GM21381 (cell line): ENCODE measurements at regions not wholly inside any gene's neighbourhood (a gene's known extent, or its start where the extent isn't known, plus 50 kb on each side); places are given as distances from the start of the nearest gene placed in this dataset.

Source experiments
- ATAC-seq: cut with Tn5 transposase; IDR thresholded peaks from one replicate; pipeline ENCODE4 v1.9.1; 2021; ENCODE audit warnings: mild to moderate bottlenecking, moderate library complexity; ENCODE audit not compliant: unreplicated experiment

DNA sequence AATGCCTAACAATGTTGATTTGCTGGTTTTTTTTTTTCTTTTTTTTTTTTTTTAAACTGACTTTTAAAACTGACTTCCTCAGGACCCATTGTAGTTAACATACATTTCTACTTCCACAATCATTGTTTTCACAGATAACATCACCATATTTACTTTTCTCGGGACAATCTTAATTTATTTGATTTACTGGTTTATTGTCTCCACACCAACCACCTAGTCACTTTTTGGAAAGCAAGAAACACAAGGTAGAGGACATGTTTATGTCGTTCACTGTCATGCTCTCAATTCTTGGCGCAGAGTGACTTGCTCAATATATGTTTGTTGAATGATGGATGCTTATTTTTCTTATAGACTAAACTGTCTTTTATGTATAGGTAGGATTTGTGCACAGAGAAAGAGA is 2280.7 kb downstream of the MAT2B start:
- ATAC-seq: no peak

DNA sequence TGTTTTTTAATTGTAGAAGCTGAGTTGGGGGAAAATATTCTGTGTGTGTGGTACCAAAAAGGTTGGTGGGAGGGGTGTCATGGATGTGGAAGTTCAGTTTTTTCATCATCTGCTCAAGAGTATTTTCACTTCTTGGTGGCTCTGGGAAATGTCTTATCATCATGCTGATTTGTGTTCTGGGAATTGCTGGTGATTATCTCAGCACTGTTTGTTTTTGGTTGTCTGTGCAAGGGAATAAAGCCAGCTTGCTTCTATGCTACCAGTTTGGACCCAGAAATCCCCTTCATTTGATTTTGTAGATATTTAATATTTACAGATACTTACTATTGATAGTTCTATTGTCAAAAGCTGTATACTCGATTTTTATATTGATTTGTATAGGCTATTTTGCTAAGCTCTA is 2289.7 kb downstream of the MAT2B start:
- ATAC-seq: no peak

DNA sequence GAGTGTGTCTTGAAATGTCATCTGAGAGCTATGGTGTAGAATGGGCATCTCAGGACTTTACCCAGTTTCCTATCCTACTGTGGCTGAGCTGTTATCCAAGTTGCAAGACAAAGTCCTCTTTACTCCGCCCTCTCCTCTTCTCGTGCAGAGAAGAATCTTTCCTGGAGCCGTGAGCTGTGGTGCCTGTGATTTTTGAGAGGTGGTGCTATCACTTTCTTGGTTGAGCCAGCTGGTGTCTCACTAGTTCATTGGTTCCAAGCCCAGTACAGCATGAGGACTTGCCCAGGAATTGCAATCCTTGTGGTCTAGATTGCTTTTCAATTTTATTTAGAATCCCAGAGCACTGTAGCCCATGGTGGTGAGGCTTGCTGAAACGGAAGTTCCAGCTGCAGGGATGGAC is 2300.3 kb downstream of the MAT2B start:
- no peak for ATAC-seq

DNA sequence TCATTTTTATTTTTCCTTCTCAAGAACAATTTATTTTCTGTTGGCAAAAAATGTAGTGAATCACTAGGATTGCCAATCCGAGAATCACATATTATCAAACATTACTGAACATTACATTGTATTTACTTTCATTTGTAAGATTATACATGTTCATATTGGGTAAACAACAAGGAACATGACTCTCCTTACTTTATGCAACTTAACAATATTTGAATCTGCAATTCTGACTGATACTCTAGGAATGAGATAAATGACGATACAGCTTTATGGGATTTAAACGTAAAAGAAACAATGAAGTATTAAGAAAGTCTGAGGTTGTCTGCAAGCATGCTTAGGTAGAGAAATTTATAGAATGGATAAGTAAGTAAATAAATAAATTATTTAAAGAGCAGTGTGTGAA is 2302.9 kb downstream of the MAT2B start:
- no peak for ATAC-seq

DNA sequence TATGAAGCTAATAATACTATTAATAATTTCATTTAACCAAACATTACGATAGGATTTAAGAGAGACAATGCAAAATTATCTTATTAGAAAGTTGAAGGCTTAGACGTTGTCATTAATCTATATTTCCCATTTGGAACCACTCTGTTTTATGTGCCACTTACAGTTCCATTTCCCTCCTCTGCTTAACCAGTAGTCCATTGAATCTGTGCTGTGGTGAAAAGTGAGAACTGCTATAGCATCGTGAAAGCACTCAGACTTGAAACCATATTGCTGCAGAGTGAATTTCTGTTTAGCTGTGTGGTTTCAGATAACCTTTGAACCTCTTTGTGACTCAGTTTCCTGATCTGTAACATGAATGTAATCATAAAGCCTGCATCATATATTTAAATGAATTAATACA is 2304.5 kb downstream of the MAT2B start:
- no peak for ATAC-seq

DNA sequence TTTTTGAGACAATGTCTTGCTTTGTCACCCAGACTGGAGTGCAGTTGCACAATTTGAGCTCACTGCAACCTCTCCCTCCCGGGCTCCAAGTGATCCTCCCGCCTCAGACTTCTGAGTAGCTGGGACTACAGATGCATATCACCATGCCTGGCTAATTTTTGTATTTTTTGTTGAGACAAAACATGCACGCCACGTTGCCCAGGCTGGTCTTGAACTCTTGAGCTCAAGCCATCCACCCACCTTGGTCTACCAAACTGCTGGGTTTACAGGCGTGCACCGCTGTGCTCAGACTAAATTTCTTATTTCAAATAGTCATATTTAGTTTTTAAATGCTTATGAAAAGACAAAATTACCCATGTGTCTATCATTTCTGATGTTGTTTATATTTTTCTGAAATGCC is 2324.1 kb downstream of the MAT2B start:
- no peak for ATAC-seq

DNA sequence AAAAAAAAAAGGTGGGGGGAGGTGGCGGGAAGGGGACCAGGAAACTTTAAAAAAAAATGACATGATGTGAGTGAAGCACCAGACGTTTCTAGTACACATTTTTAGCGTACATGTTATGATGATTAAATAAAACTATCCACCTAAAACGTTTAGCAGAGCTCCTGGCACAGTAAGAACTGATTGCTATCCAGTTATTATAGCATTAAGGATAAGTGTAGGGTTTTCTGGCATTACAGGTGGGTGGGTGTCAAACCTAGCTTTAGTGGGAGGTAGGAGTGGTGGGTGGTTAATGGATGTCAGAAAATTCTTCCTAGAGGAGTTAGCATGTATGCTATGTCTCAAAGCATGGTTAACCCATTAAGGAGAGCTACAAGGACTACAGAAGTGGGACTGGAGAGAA is 2329.5 kb downstream of the MAT2B start:
- ATAC-seq: no peak

DNA sequence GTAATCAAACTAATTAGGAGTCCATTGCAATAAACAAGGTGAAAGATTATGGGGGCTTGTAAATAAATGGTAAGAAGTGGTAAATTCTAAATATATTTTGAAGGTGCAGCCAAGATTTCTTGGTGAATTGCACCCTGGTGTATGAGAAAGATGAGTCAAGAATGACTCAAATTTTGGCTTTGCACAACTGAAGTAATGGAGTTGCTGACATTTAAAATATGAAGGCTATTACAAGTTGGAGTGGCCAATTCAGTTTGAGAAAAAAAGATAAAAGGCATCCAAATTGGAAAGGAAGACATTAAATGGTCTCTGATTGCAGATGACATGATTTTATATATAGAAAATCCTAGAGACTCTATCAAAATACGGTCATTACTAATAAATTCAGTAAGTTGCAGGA is 2330.6 kb downstream of the MAT2B start:
- ATAC-seq: no peak

DNA sequence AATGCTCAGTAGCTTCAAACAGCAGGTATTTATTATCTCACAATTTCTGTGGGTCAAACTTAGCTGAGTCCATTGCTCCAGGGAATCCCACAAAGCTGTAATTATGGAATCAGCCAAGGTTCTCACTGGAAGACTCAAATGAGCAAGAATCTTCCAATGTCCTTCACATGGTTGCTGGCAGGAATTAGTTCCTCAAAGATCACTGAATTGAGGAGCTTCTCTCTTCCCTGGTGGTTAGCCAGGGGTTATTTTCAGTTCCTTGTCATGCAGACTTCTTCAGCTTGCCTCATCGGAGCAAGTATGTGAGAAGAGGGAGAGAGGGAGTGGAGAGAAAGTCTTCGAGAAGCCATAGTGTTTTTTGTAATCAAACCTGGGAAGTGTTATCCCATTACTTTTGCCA is 2331.9 kb downstream of the MAT2B start:
- no peak for ATAC-seq

DNA sequence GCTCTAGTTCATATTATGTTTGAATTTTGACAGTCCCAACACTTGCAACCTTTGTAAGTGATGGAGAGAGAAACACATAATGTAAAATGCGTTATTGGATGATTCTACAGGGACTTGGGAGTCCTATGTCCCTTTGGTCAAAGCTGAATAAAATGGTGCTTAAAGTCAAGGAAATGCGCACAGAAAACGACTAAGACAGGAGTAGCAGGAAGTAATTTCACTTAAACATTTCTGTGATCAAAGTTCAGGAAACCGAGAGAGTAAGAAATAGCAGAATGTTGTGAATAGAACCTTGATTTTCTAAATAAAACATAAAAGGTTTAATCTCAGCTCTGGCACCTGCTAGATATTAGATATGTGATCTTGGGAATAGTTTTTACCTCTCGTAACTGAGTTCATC is 2339.2 kb downstream of the MAT2B start:
- no peak for ATAC-seq

DNA sequence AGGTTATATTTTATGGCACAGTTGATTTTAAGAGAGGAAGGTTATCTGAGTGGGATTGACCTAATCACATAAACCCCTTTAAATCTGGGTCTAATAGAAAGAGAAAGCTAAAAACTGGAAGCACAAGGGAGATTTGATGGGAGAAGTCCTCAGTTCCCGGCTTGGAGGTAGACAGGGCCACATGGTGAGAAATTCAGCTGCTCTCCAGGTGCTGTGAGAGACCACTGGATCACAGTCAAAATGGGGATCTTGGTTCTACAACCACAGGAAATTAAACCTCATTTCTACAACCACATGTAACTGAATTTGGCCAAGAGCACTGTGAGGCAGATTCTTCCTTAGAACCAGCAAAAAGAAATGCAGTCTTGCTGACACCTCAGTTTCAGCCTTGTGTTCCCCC is 2352.7 kb downstream of the MAT2B start:
- no peak for ATAC-seq

DNA sequence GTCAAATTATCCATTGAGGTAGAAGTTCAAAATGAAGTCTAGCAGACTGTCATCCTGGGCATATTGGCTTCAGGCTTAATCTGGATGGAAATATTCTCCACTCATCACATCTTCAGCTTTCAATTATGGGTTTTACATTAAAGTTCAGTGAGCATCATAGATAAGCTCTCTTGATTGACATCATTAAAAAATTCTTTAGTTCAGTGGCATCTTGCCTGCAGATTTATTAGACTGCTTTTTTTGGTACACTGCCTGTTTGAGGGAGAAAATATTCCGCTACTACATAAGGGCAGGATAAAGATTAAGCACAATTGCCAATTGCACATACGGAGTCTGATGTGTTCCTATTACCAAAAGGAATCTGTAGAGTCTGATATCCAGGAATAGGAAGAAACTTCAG is 2353.8 kb downstream of the MAT2B start:
- ATAC-seq: no peak

DNA sequence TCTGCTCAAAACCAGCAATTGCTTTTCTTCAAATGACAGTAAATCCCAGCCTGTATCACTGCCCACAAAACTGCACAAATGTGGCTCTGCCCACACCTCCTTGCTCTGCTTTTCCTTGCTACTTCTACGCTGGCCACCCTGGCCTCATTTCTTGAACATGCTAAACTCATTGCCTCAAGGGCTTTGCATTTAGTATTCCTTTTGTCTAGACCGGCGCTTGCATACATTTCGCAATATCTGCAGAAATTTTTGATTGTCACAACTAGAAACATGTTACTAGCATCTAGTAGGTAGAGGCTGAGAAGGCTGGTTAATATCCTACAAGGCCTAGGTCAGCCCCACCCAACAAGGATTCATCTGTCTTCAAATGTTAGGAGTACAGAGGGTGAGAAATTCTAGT is 2357.8 kb downstream of the MAT2B start:
- no peak for ATAC-seq

DNA sequence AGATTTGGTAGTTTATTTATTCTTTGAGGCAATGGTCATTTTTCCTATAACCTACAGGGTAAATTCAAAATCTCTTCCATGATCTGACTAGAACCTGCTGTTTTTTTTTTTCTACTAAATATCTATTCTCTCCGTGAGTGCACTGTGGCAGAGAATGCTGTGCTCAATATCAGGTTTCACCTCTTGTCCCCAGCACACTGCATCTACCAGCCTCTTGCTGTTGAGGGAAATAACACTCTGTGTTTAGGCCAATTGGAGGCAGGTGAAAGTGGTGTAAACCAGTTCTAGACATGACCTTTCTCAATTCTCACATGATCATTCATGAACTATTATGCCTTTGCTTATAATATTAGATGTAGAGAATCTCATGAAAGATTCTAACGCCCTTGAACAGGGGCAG is 2365.9 kb downstream of the MAT2B start:
- ATAC-seq: no peak

DNA sequence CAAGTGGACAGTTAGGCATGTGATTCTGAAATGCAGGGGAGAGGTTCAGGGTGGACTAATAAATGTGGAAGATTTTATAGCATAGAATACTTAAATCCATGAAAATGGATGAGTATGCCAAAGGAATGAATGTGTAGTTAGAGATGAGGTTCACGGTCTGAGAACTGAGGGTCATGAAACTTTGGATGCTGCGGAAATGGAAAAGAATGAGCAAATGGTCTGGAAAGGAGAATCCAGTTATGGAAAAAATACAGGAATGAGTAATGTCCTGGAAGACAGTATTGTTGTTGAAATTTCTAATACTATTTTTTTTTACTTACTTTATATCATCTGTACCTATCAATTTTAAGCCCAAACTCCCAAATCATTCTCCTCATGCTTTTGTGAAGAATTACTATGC is 2369.4 kb downstream of the MAT2B start:
- ATAC-seq: no peak

DNA sequence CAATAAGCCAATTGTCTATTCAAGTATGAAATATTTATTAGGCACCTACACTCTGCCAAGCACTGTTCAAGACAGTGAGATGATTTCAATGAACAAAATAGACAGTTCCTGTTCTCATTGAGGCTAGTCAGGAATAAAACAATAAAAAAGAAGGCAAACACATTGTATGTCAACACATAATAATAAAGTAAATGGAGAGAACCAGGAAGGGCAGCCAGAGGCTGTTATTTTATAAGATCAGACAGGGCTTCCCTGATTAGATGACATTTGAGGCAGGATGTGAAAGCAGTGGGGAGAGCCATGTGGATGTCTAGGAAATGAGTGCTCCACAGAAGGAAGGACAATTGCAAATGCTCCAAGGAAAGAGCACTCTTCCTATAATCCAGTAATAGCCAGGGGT is 2371.1 kb downstream of the MAT2B start:
- no peak for ATAC-seq

DNA sequence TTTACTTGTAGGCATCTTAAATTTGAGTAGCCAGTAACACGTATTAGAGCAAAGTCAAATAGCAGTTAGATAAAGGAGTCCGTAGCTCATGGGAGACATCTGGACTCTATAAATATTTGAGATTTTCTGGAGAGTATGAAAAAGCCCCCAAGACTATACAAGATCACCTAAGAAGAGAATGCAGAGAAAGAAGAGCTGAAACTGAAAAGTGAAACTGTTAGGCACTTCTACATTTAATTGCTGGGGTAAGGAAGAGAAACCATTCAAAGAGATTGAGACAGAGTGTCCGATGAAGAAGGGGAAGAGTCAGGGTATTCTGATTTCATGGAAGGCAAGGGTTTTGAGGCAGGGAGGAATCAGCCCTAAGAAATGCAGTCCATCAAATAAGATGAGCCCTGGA is 2372.1 kb downstream of the MAT2B start:
- no peak for ATAC-seq

DNA sequence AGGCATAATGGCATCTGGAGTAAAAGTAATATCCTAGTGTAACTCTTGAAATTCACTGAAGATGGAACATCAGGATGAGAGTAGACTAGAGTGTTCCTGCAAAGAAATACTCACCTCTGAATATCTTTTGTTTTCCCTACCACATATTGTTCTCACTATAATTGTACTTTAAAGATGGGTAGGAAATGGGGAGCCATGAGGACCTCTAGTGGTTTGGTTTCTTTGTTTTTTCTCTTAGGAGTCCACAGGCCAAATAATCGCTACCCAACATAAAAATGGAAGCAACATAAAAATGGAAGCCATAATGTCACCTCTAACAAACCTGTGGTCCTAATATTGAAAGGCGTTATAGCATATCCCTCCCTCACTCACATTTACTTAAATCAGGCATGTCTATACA is 2375.8 kb downstream of the MAT2B start:
- ATAC-seq: no peak

DNA sequence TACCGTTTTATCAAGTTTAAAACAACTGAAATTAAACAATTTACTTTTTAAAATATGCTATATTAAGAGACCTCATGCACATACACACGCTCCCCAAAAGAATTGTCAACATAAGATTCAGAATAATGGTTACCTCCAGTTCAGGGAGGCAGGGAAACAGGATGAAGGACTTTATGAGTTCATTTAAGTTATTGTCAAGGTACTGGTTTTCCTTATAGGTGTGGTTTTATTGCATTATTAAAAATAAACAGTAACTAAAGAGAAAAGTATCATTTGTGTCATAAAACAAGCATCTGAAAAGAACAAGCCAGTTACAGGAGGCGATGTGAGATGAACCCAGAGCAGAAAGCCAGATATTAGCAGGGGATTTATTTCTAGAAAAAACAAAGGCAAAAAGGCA is 2376.7 kb downstream of the MAT2B start:
- no peak for ATAC-seq

DNA sequence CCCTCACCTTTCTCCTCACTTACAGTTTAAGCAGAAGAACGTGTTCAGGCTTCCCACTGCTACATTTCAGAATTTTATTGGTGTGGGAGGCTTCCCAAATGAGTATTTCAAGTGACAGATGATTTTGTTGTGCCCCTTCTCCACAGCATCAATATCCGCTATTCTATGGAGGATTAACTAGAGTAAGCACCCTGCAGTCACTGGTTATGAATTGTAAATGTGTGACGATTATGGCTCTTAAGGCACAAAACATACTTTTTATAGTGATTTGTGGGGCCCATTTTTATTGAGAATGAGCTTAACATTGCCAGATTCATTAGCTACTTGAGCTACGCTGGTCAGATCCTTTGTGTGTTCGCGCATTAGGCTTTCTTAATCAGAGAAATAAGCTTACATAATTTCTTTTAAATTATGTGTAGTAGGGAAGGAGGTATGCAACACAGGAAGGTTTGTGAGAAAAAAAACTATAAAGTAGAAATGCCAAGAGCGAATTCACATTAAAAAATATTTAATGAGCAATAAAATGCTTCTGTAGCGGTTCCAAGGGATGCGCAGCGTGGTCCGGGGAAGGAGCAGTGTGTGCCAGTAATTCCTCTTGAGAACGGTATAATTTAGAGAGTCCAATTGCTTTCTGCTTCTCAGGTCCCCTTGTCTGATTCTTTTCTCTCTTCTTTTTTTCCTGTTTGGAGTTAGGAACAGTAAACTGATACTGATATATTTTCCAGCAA is 2380.4 kb downstream of the MAT2B start:
- no peak for ATAC-seq

DNA sequence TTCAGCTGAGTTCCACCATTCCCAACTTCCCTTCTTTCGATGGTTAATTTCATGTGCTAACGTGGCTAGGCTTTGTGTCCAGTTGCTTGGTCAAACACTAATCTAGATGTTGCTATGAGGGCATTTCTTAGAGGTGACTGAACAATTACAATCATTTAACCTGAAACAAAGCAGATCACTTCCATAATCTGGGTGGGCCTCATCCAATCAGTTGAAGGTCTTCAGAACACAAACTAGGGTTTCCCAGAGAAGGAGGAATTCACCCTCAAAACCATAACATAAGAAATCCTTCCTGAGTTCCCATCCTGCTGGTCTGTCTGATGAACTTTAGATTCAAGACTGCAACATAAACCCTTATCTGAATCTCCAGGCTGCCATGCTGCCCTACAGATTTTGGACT is 2381.7 kb downstream of the MAT2B start:
- ATAC-seq: no peak

DNA sequence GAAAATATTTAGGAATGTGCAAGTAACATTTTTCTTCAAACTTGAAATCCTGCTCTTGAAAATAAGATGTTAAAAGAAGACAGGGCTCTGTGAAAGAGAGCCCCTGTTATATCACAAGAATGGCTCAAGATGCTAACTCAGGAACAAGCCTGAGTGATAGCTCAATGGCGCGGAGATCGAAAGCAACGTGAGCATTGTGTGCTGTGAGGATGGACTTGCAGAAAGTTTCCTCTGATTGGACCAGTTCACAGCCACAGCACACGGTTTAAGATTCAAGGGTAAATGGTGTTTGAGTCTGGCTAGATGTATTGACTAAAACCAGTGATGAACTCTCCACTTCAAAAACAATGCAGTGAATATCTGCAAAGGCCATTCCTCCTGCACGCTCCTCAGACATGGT is 2387.0 kb downstream of the MAT2B start:
- no peak for ATAC-seq

DNA sequence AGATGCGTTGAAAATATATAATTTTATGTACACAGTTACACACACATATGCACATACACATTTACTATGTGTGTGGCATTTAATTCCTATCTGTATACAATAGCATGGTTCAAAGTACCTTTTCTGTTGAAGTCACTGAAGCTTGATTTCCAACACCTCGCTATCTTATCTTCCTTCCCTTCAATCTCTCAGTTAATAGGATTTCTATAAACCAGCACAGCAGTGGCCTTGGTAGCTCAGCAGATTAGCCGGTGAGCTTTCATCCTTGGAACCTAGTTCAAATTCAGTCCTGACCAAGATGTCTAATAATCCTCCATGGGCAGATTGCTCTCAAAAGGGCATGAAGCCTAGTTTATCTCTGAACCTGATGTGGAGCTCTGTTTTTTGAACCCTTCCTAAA is 2389.5 kb downstream of the MAT2B start:
- ATAC-seq: no peak

DNA sequence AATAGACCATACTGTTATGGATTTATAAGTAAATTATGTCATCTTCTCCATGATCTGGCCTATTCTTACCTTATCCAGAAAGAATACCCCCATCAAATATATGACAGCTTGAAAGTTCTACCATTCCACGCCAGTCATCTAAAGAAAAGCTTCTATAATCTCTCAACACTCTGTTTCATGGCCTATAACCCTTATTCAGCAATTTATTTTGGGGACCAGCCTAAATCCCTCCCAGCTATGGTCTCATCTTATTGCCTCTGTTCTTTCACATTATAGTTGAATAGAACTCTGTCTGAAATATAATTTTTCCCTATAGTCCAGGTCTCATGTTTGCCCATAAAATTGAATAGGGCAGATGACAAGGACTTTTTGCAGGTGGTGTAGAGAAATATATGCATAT is 2387.6 kb upstream of the WWC1 start:
- ATAC-seq: no peak
